HG02798 (cell line): ENCODE measurements at regions not wholly inside any gene's neighbourhood (a gene's known extent, or its start where the extent isn't known, plus 50 kb on each side); places are given as distances from the start of the nearest gene placed in this dataset.
"Not testable (repeated sequence)": the region's sequence is repeated elsewhere in the genome, so short reads cannot be mapped to it uniquely, and the experiment has no call there.

Source experiments
- ATAC-seq: cut with Tn5 transposase; IDR thresholded peaks from one replicate; pipeline ENCODE4 v1.9.1; 2021; ENCODE audit warnings: mild to moderate bottlenecking; ENCODE audit not compliant: unreplicated experiment, poor library complexity

GRCh38 chr5:152683205-152683604 is 278.1 kb upstream of the NMUR2 start:
- no peak for ATAC-seq

GRCh38 chr5:152686931-152687330 is 281.9 kb upstream of the NMUR2 start:
- no peak for ATAC-seq

- ATAC-seq, result no peak
These were observed 283.6 kb upstream of the NMUR2 start for GRCh38 chr5:152688561-152689249.

GRCh38 chr5:152689250-152689711 is 284.2 kb upstream of the NMUR2 start:
- ATAC-seq, result no peak

- ATAC-seq, result no peak
These were observed 289.2 kb upstream of the NMUR2 start for GRCh38 chr5:152694231-152694630.

- no peak for ATAC-seq
These were observed 296.3 kb upstream of the NMUR2 start for GRCh38 chr5:152701305-152701949.

- no peak for ATAC-seq
These were observed 299.2 kb upstream of the NMUR2 start for GRCh38 chr5:152704286-152704685.

GRCh38 chr5:152711801-152712388 is 306.8 kb upstream of the NMUR2 start:
- ATAC-seq, result no peak

GRCh38 chr5:152717393-152717792 is 312.3 kb upstream of the NMUR2 start:
- no peak for ATAC-seq

GRCh38 chr5:152723482-152723881 is 318.4 kb upstream of the NMUR2 start:
- ATAC-seq, result no peak

GRCh38 chr5:152730176-152730575 is 325.1 kb upstream of the NMUR2 start:
- ATAC-seq, result no peak

- ATAC-seq, result no peak
These were observed 331.8 kb upstream of the NMUR2 start for GRCh38 chr5:152736906-152737305.

- no peak for ATAC-seq
These were observed 334.8 kb upstream of the NMUR2 start for GRCh38 chr5:152739916-152740315.

GRCh38 chr5:152741126-152741525 is 336.0 kb upstream of the NMUR2 start:
- ATAC-seq, result not testable (repeated sequence)

- not testable (repeated sequence) for ATAC-seq
These were observed 382.7 kb upstream of the NMUR2 start for GRCh38 chr5:152787709-152788217.

- no peak for ATAC-seq
These were observed 396.8 kb upstream of the NMUR2 start for GRCh38 chr5:152801886-152802285.

GRCh38 chr5:152804179-152804578 is 399.1 kb upstream of the NMUR2 start:
- no peak for ATAC-seq

GRCh38 chr5:152811988-152812387 is 406.9 kb upstream of the NMUR2 start:
- no peak for ATAC-seq

- ATAC-seq, result no peak
These were observed 408.4 kb upstream of the NMUR2 start for GRCh38 chr5:152813526-152813925.

GRCh38 chr5:152819891-152820290 is 414.8 kb upstream of the NMUR2 start:
- no peak for ATAC-seq

GRCh38 chr5:152824316-152824715 is 419.2 kb upstream of the NMUR2 start:
- no peak for ATAC-seq
